GM21526 (cell line): ENCODE measurements at regions not wholly inside any gene's neighbourhood (a gene's known extent, or its start where the extent isn't known, plus 50 kb on each side); places are given as distances from the start of the nearest gene placed in this dataset.

Experiments
- ATAC-seq: cut with Tn5 transposase; IDR thresholded peaks from one replicate; pipeline ENCODE4 v1.9.1; 2021; ENCODE audit warnings: moderate library complexity; ENCODE audit not compliant: unreplicated experiment, low FRiP score

- no peak for ATAC-seq
Measured at GRCh38 chr5:158020555-158021418, 161.8 kb upstream of the CLINT1 start.

GRCh38 chr5:158017469-158017868 is 158.5 kb upstream of the CLINT1 start:
- ATAC-seq = no peak

GRCh38 chr5:158014372-158014771 is 155.4 kb upstream of the CLINT1 start:
- no peak for ATAC-seq

GRCh38 chr5:158013939-158014338 is 155.0 kb upstream of the CLINT1 start:
- no peak for ATAC-seq

GRCh38 chr5:158013303-158013702 is 154.4 kb upstream of the CLINT1 start:
- no peak for ATAC-seq

- ATAC-seq = no peak
Measured at GRCh38 chr5:158011422-158011821, 152.5 kb upstream of the CLINT1 start.

- ATAC-seq = no peak
Measured at GRCh38 chr5:158010831-158011230, 151.9 kb upstream of the CLINT1 start.

GRCh38 chr5:158007336-158007735 is 148.4 kb upstream of the CLINT1 start:
- ATAC-seq = no peak

GRCh38 chr5:157999696-158000095 is 140.8 kb upstream of the CLINT1 start:
- no peak for ATAC-seq

- ATAC-seq = no peak
Measured at GRCh38 chr5:157997991-157998504, 139.1 kb upstream of the CLINT1 start.

GRCh38 chr5:157994906-157995519 is 136.1 kb upstream of the CLINT1 start:
- ATAC-seq = peak; percentile 76

GRCh38 chr5:157993986-157994691 is 135.2 kb upstream of the CLINT1 start:
- no peak for ATAC-seq

- ATAC-seq = no peak
Measured at GRCh38 chr5:157993201-157993600, 134.3 kb upstream of the CLINT1 start.

- ATAC-seq = no peak
Measured at GRCh38 chr5:157990583-157991181, 131.7 kb upstream of the CLINT1 start.

GRCh38 chr5:157989296-157989695 is 130.4 kb upstream of the CLINT1 start:
- ATAC-seq = no peak

GRCh38 chr5:157987259-157987658 is 128.3 kb upstream of the CLINT1 start:
- ATAC-seq = no peak

GRCh38 chr5:157986431-157986990 is 127.6 kb upstream of the CLINT1 start:
- no peak for ATAC-seq

GRCh38 chr5:157984611-157985010 is 125.7 kb upstream of the CLINT1 start:
- no peak for ATAC-seq

GRCh38 chr5:157983906-157984551 is 125.1 kb upstream of the CLINT1 start:
- no peak for ATAC-seq

- ATAC-seq = no peak
Measured at GRCh38 chr5:157978061-157978460, 119.1 kb upstream of the CLINT1 start.
